HEK293T (cell line): ENCODE measurements at regions not wholly inside any gene's neighbourhood (a gene's known extent, or its start where the extent isn't known, plus 50 kb on each side); places are given as distances from the start of the nearest gene placed in this dataset.
"Not testable (repeated sequence)": the region's sequence is repeated elsewhere in the genome, so short reads cannot be mapped to it uniquely, and the experiment has no call there.

ENCODE experiments used
- CTCF ChIA-PET: fragments of 350-600 bp; formaldehyde crosslinking; extraction: SDS; loops from one replicate; lab custom pipeline; 2021; ENCODE audit warnings: antibody characterized with exemption, inconsistent platforms; lab: Yijun Ruan, JAX
- POLR2A ChIA-PET: fragments of 350-600 bp; formaldehyde crosslinking; extraction: SDS; loops from one replicate; lab custom pipeline; 2020; ENCODE audit warnings: antibody characterized with exemption, inconsistent platforms; lab: Yijun Ruan, JAX
- DNase-seq: peaks from one replicate; pipeline ENCODE4 v3.0.0; 2012; ENCODE audit warnings: mixed read lengths; ENCODE audit errors: extremely low spot score
- ARNT ChIP-seq: fragments of 450-650 bp; IDR thresholded peaks from 2 replicates; pipeline ENCODE4 v1.6.1; 2017; ENCODE audit warnings: mild to moderate bottlenecking
- BHLHE40 ChIP-seq: fragments of 450-650 bp; IDR thresholded peaks from 2 replicates; pipeline ENCODE4 v1.6.1; 2016; ENCODE audit warnings: mild to moderate bottlenecking, moderate library complexity, borderline replicate concordance
- CTBP1 ChIP-seq: fragments of 450-650 bp; IDR thresholded peaks from 2 replicates; pipeline ENCODE4 v1.6.1; 2016; ENCODE audit warnings: borderline replicate concordance
- ELF4 ChIP-seq: fragments of 450-650 bp; IDR thresholded peaks from 2 replicates; pipeline ENCODE4 v1.6.1; 2017; ENCODE audit warnings: antibody characterized with exemption
- FOXA1 ChIP-seq: fragments of 450-650 bp; IDR thresholded peaks from 2 replicates; pipeline ENCODE4 v1.6.1; 2016; ENCODE audit warnings: mild to moderate bottlenecking
- FOXK2 ChIP-seq: fragments of 450-650 bp; IDR thresholded peaks from 2 replicates; pipeline ENCODE4 v1.6.1; 2016; ENCODE audit warnings: mild to moderate bottlenecking
- FOXM1 ChIP-seq: fragments of 450-650 bp; IDR thresholded peaks from 2 replicates; pipeline ENCODE4 v1.6.1; 2017; ENCODE audit warnings: mild to moderate bottlenecking, borderline replicate concordance
- HDGF ChIP-seq: fragments of 450-650 bp; IDR thresholded peaks from 2 replicates; pipeline ENCODE4 v1.6.1; 2017; ENCODE audit warnings: antibody characterized with exemption, borderline replicate concordance
- L3MBTL2 ChIP-seq: fragments of 450-650 bp; conservative IDR thresholded peaks from 2 replicates; pipeline ENCODE4 v1.6.1; 2016; ENCODE audit warnings: mild to moderate bottlenecking
- LEF1 ChIP-seq: fragments of 450-650 bp; IDR thresholded peaks from 2 replicates; pipeline ENCODE4 v1.6.1; 2017; ENCODE audit warnings: mild to moderate bottlenecking, borderline replicate concordance
- NFRKB ChIP-seq: fragments of 450-650 bp; IDR thresholded peaks from 2 replicates; pipeline ENCODE4 v1.6.1; 2016; ENCODE audit warnings: mild to moderate bottlenecking, moderate library complexity
- SP1 ChIP-seq: fragments of 450-650 bp; IDR thresholded peaks from 2 replicates; pipeline ENCODE4 v1.6.1; 2017
- SUZ12 ChIP-seq: fragments of 450-650 bp; IDR thresholded peaks from 2 replicates; pipeline ENCODE4 v1.6.1; 2016; ENCODE audit warnings: mild to moderate bottlenecking
- TARDBP ChIP-seq: fragments of 450-650 bp; IDR thresholded peaks from 2 replicates; pipeline ENCODE4 v1.6.1; 2016
- ZNF384 ChIP-seq: fragments of 450-650 bp; IDR thresholded peaks from 2 replicates; pipeline ENCODE4 v1.6.1; 2016
- TF ChIP-seq, protein P1 (sequence below): fragments of 450-650 bp; IDR thresholded peaks from 2 replicates; pipeline ENCODE4 v1.6.1; 2016

DNA sequence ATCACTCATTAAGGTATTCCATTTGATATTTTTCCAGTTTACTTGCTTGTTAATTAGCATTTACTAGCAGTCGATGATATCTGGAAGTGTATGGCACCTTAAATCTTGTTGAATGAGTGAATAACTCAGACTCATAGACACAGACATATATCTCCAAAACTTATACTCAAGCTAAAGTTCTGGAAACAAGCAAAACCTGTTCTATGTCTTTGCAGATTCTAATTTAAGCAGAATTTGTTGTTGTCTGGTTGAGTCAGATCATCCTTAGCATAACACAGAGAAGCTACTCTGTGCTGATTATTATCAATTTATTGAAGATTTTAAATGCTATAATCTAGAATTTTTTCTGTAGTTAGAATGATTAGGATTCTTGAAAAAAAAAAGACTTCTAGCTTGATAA is 296.2 kb downstream of the MDFIC start:
- CTCF ChIA-PET, result interaction anchor here (0.6 to 1.0 kb wide), 2 partner anchors 13 to 1200 kb away, joined by 3 read pairs; no protein-coding TSS in a partner anchor
- POLR2A ChIA-PET, result no interaction called here
- TF ChIP-seq HDGF, result no peak
- no peak for TF ChIP-seq SP1
- no peak for TF ChIP-seq FOXA1
- no peak for TF ChIP-seq ELF4
- no peak for TF ChIP-seq FOXM1
- no peak for TF ChIP-seq BHLHE40
- no peak for TF ChIP-seq TARDBP
- no peak for TF ChIP-seq ARNT
- no peak for TF ChIP-seq FOXK2
- TF ChIP-seq ZNF384, result no peak
- TF ChIP-seq NFRKB, result no peak
- TF ChIP-seq SUZ12, result no peak
- TF ChIP-seq L3MBTL2, result no peak
- TF ChIP-seq LEF1, result no peak
- no peak for TF ChIP-seq CTBP1
- TF ChIP-seq, protein P1, sequence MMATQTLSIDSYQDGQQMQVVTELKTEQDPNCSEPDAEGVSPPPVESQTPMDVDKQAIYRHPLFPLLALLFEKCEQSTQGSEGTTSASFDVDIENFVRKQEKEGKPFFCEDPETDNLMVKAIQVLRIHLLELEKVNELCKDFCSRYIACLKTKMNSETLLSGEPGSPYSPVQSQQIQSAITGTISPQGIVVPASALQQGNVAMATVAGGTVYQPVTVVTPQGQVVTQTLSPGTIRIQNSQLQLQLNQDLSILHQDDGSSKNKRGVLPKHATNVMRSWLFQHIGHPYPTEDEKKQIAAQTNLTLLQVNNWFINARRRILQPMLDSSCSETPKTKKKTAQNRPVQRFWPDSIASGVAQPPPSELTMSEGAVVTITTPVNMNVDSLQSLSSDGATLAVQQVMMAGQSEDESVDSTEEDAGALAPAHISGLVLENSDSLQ, result no peak
- DNase-seq, result no peak

DNA sequence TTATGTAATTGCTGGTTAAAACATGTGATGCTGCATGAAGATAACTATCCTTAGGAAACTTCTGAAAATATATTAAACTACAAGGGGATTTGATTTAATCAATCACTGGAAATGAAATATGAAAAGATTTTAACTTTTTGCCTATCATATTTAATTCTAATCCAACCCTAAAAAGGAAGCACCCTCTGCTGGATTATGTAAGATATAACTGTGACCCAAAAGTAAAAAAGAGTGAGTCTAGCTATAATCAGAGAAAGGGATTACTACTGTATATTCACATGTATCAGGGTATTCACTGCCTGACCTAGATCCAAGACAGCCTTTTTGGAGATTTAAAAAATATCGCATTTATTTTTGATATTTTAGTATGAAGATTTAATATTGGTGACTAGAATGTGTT is 295.5 kb downstream of the MDFIC start:
- CTCF ChIA-PET, result interaction anchor here (0.6 kb wide), 1 partner anchor 14 kb away, joined by 3 read pairs; no protein-coding TSS in a partner anchor
- no peak for TF ChIP-seq FOXA1
- TF ChIP-seq TARDBP, result no peak
- TF ChIP-seq SUZ12, result no peak
- TF ChIP-seq FOXM1, result no peak
- no peak for TF ChIP-seq ELF4
- TF ChIP-seq L3MBTL2, result no peak
- TF ChIP-seq, protein P1, result no peak
- TF ChIP-seq FOXK2, result no peak
- no peak for TF ChIP-seq CTBP1
- DNase-seq, result no peak
- POLR2A ChIA-PET, result no interaction called here

DNA sequence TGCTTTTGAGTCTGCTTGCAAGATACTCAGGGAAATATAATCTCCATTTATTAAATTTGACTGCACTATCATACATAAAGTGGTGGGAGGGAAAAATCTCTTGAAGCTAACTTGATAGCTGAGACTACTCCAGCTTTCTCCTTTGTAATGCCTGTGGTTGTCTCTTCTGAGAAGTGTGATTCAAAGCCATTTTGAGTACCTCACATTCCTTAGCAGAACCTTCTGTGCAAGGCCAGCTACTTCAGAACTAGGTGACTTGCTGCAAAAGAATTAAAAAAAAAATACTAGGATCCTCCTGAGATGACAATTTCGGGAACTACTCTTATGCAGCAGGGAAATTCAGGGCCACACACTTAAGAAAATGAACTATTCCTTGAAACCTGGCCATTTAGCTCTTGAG is 294.8 kb downstream of the MDFIC start:
- no peak for DNase-seq

DNA sequence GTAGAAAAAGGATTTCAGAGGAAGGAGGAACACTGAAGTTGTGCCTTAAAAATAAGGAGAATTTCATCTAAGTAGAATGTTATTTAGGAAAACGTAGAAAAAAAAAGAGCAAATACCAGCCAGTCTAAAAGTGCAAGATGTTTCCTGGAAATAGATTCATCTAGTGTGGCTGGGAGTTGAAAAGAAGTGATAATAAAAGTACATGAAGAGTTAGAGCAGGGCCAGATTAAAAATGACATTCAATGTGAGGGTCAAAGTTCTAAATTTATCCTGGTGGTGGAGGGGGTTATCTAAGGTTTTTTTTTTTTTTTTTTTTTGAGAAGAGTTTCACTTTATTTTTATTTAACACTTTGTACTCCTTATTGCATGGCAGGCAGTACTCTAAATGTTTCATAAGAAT is 289.3 kb downstream of the MDFIC start:
- ChIA-PET POLR2A (no interaction called here), CTCF (no interaction called here)

More for the DNA sequence above, 294.8 kb downstream of the MDFIC start:
- ChIA-PET CTCF (no interaction called here), POLR2A (no interaction called here)
- TF ChIP-seq SP1, result no peak
- no peak for TF ChIP-seq SUZ12
- TF ChIP-seq ZNF384, result no peak
- TF ChIP-seq L3MBTL2, result no peak
- no peak for TF ChIP-seq ELF4
- no peak for TF ChIP-seq FOXA1
- no peak for TF ChIP-seq FOXK2
- no peak for TF ChIP-seq FOXM1
- no peak for TF ChIP-seq ARNT
- no peak for TF ChIP-seq NFRKB

DNA sequence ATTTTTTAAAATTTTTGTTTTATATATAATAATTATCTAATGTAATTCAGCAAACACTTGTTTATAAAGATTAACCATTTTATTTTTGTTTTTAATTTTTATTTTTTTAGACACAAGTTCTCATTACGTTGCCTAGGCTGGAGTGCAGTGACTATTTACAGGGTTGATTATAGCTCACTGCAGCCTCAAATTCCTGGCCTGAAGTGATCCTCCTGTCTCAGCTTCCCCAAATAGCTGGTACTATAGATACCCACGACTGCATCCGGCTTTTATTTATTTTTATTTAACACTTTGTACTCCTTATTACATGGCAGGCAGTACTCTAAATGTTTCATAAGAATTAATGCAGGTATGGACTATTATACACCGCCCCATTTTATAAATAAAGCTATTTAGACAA is 288.7 kb downstream of the MDFIC start:
- ChIA-PET CTCF (no interaction called here), POLR2A (no interaction called here)
- no peak for TF ChIP-seq SUZ12
- TF ChIP-seq BHLHE40, result no peak
- TF ChIP-seq, protein P1, result no peak
- TF ChIP-seq SP1, result no peak
- TF ChIP-seq ELF4, result no peak
- no peak for TF ChIP-seq HDGF
- no peak for TF ChIP-seq CTBP1
- TF ChIP-seq LEF1, result no peak
- no peak for TF ChIP-seq FOXA1
- no peak for DNase-seq

More for the DNA sequence above, 289.3 kb downstream of the MDFIC start:
- TF ChIP-seq FOXK2 (no peak), ELF4 (no peak), FOXM1 (no peak)
- TF ChIP-seq, protein P1, result no peak
- DNase-seq, result no peak

DNA sequence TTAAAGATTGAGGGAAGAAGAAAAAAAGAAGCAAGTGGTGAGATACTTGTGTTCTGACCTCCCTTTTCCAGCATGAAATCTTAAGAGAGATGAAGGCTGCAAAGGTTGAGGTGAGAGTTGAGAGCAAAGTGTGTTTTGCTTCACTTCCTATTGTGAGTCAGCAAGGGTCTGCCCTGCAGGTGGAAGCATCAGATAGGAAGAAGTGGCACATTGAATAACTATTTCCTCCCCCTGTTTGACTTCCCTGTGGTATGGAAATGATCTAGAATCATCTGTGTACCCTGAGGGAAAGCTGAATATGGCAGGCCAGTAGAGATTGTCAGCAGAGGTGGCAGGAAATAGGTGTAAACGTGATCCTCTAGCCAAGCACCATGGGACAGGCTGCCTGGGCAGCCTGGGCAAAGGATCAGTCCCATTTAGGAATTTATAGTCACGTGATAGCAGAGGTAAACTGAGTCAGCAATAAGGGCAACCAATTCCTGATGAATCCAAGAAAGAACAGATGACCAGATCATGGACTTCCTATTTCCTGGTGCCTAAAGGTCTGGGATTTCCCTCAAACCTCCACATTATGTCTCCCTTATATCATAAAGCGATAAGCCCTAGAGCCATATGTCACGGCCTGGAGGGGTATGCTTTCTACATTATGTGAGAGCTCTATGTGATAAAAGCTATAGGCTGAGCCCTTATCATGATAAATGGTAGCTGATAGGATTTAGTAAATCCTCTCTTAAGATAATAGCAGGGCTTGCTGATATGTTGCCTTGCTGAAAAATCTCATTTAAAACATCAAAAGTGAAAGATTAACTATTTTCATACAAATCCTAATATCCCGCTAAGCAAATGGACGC is 287.0 kb downstream of the MDFIC start:
- DNase-seq, result no peak
- CTCF ChIA-PET, result no interaction called here
- POLR2A ChIA-PET, result no interaction called here
- TF ChIP-seq NFRKB (no peak), CTBP1 (no peak), ELF4 (no peak), FOXA1 (no peak), LEF1 (no peak), TARDBP (no peak), L3MBTL2 (no peak), SP1 (no peak), FOXM1 (no peak), HDGF (no peak), ZNF384 (no peak)

DNA sequence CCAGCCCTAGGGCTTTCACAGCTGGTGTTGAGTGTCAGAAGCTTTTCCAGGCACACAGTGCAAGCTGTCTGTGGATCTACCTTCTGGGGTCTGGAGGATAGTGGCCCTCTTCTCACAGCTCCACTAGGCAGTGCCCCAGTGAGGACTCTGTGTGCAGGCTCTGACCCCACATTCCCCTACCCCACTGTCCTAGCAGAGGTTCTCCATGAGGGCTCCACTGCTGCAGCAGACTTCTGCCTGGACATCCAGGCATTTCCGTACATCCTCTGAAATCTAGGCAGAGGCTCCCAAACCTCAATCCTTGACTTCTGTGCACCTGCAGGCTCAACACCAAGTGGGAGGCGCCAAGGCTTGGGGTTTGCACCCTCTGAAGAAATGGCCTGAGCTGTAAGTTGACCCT is 284.5 kb downstream of the MDFIC start:
- CTCF ChIA-PET, result interaction anchor here (0.9 kb wide), 1 partner anchor 40 kb away, joined by 4 read pairs; no protein-coding TSS in a partner anchor
- DNase-seq, POLR2A ChIA-PET: not testable (repeated sequence)
